Inferior parietal cortex (tissue), 1 donor: ENCODE measurements at regions not wholly inside any gene's neighbourhood (a gene's known extent, or its start where the extent isn't known, plus 50 kb on each side); places are given as distances from the start of the nearest gene placed in this dataset.

Source experiments
- DNase-seq: peaks from one replicate; pipeline ENCODE4 v3.0.0-alpha.2; 2016; ENCODE audit errors: extremely low spot score

GRCh38 chr4:123573866-123574508, 177.4 kb downstream of the SPRY1 start:
- no peak for DNase-seq

GRCh38 chr4:123575291-123575690, 178.7 kb downstream of the SPRY1 start:
- DNase-seq, result no peak

GRCh38 chr4:123577225-123577906, 180.8 kb downstream of the SPRY1 start:
- no peak for DNase-seq

- no peak for DNase-seq
These were observed 181.9 kb downstream of the SPRY1 start for GRCh38 chr4:123578276-123579029.

- no peak for DNase-seq
These were observed 183.4 kb downstream of the SPRY1 start for GRCh38 chr4:123579961-123580360.

- no peak for DNase-seq
These were observed 184.5 kb downstream of the SPRY1 start for GRCh38 chr4:123580981-123581664.

GRCh38 chr4:123581802-123582201, 185.2 kb downstream of the SPRY1 start:
- no peak for DNase-seq

- no peak for DNase-seq
These were observed 186.4 kb downstream of the SPRY1 start for GRCh38 chr4:123583043-123583442.

GRCh38 chr4:123585111-123585510, 188.5 kb downstream of the SPRY1 start:
- no peak for DNase-seq

GRCh38 chr4:123587983-123588494, 191.4 kb downstream of the SPRY1 start:
- no peak for DNase-seq

GRCh38 chr4:123588631-123589241, 192.1 kb downstream of the SPRY1 start:
- no peak for DNase-seq

- DNase-seq, result no peak
These were observed 192.7 kb downstream of the SPRY1 start for GRCh38 chr4:123589301-123589700.

- DNase-seq, result no peak
These were observed 195.3 kb downstream of the SPRY1 start for GRCh38 chr4:123591875-123592274.

- DNase-seq, result no peak
These were observed 197.1 kb downstream of the SPRY1 start for GRCh38 chr4:123593655-123594054.

- no peak for DNase-seq
These were observed 200.2 kb downstream of the SPRY1 start for GRCh38 chr4:123596805-123597204.

GRCh38 chr4:123597586-123597985, 201.0 kb downstream of the SPRY1 start:
- no peak for DNase-seq

GRCh38 chr4:123598331-123598730, 201.7 kb downstream of the SPRY1 start:
- DNase-seq, result no peak

GRCh38 chr4:123599061-123599919, 202.7 kb downstream of the SPRY1 start:
- no peak for DNase-seq

GRCh38 chr4:123599920-123600810, 203.6 kb downstream of the SPRY1 start:
- peak; percentile 62 for DNase-seq
